ENCODE measurements at regions not wholly inside any gene's neighbourhood (a gene's known extent, or its start where the extent isn't known, plus 50 kb on each side); places are given as distances from the start of the nearest gene placed in this dataset.

- Histone ChIP-seq H3K4me3 (ENCODE audit: low read depth, low read length, poor library complexity, severe bottlenecking) (no peak overlapping the region), H3K4me2 (ENCODE audit: low read length) (no peak overlapping the region), H3K4me1 (ENCODE audit: insufficient read depth, low read length, poor library complexity, severe bottlenecking) (peaks cover 13% of the 10 kb centered on the region), H3K27ac (ENCODE audit: low read depth, low read length, poor library complexity, severe bottlenecking) (no peak overlapping the region), H3K36me3 (ENCODE audit: insufficient read depth, low read length) (peaks cover 6% of the 10 kb centered on the region; the same call in 1 of the 2 replicates), H3K9me3 (ENCODE audit: low read length) (no peaks in the 10 kb centered on the region), H3K9me2 (ENCODE audit: insufficient read depth, low read length) (no peaks in the 10 kb centered on the region), H2AFZ (ENCODE audit: low read length) (no peak overlapping the region), H3K79me2 (ENCODE audit: insufficient read depth, low read depth, low read length) (no peaks in the 10 kb centered on the region), H4K20me1 (ENCODE audit: insufficient read depth, low read length) (no peaks in the 10 kb centered on the region)
- BruUV-seq (replicated peaks) = no TSS peak
- ChIA-PET POLR2A (no interaction called here), CTCF (ENCODE audit: unreplicated experiment) (no interaction called here)
- intact Hi-C loops (cut with micrococcal nuclease; ENCODE audit: unreplicated experiment) = no loop called here
- DNase-seq (ENCODE audit: low spot score) = no peak
- TF ChIP-seq EZH2phosphoT487 (IDR thresholded peaks at IDR 0.05; ENCODE audit: borderline replicate concordance, low read depth, low read length) = no peak
- TF ChIP-seq, protein P1, sequence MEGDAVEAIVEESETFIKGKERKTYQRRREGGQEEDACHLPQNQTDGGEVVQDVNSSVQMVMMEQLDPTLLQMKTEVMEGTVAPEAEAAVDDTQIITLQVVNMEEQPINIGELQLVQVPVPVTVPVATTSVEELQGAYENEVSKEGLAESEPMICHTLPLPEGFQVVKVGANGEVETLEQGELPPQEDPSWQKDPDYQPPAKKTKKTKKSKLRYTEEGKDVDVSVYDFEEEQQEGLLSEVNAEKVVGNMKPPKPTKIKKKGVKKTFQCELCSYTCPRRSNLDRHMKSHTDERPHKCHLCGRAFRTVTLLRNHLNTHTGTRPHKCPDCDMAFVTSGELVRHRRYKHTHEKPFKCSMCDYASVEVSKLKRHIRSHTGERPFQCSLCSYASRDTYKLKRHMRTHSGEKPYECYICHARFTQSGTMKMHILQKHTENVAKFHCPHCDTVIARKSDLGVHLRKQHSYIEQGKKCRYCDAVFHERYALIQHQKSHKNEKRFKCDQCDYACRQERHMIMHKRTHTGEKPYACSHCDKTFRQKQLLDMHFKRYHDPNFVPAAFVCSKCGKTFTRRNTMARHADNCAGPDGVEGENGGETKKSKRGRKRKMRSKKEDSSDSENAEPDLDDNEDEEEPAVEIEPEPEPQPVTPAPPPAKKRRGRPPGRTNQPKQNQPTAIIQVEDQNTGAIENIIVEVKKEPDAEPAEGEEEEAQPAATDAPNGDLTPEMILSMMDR (conservative IDR thresholded peaks at IDR 0.05; ENCODE audit: low read length) = no peak
These were observed 119.0 kb downstream of the NCOR2 start for GRCh38 chr12:124448241-124448954.

GRCh38 chr12:124446364-124446763 is 121.0 kb downstream of the NCOR2 start:
- H3K9me2 ChIP-seq (ENCODE audit: insufficient read depth, low read length) = no peaks in the 10 kb centered on the region
- no peak overlapping the region for H3K4me2 ChIP-seq (ENCODE audit: low read length)
- no peaks in the 10 kb centered on the region for H3K79me2 ChIP-seq (ENCODE audit: insufficient read depth, low read depth, low read length)
- peaks cover 11% of the 10 kb centered on the region; the same call in 1 of the 2 replicates for H3K36me3 ChIP-seq (ENCODE audit: insufficient read depth, low read length)
- DNase-seq (ENCODE audit: low spot score) = no peak
- no peak overlapping the region for H3K4me3 ChIP-seq (ENCODE audit: low read depth, low read length, poor library complexity, severe bottlenecking)
- intact Hi-C loops (cut with micrococcal nuclease; ENCODE audit: unreplicated experiment) = no loop called here
- H3K27ac ChIP-seq (ENCODE audit: low read depth, low read length, poor library complexity, severe bottlenecking) = no peak overlapping the region
- TF ChIP-seq, protein P1 (conservative IDR thresholded peaks at IDR 0.05; ENCODE audit: low read length) = no peak
- TF ChIP-seq EZH2phosphoT487 (IDR thresholded peaks at IDR 0.05; ENCODE audit: borderline replicate concordance, low read depth, low read length) = no peak
- H4K20me1 ChIP-seq (ENCODE audit: insufficient read depth, low read length) = no peaks in the 10 kb centered on the region
- no peak overlapping the region for H2AFZ ChIP-seq (ENCODE audit: low read length)
- no TSS peak for BruUV-seq (replicated peaks)
- ChIA-PET CTCF (ENCODE audit: unreplicated experiment) (no interaction called here), POLR2A (no interaction called here)
- H3K9me3 ChIP-seq (ENCODE audit: low read length) = no peaks in the 10 kb centered on the region
- no peaks in the 10 kb centered on the region for H3K4me1 ChIP-seq (ENCODE audit: insufficient read depth, low read length, poor library complexity, severe bottlenecking)

DNA sequence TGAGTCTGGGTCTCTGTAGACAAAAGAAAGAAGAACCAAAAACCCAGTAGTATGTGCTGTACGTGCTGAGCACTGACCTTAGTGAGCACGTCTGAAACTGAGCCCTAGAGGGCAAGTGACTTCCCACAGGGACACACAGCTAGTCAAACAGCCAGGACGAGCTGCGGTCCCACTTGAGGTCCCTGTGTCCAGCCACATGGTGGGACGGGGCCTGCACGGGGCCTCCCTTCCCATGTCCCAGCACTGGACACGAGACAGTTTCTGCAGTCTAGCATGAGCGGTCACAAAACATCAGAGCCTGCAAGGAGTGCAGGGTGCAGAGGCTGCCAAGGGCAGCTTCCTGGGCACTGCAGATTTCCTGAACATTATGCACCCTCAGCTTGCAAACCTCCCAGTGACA is 121.6 kb downstream of the NCOR2 start:
- BruUV-seq (replicated peaks) = no TSS peak
- intact Hi-C loops (cut with micrococcal nuclease; ENCODE audit: unreplicated experiment) = no loop called here
- TF ChIP-seq EZH2phosphoT487 (IDR thresholded peaks at IDR 0.05; ENCODE audit: borderline replicate concordance, low read depth, low read length) = no peak
- TF ChIP-seq, protein P1 (conservative IDR thresholded peaks at IDR 0.05; ENCODE audit: low read length) = no peak

More for the DNA sequence above, 121.6 kb downstream of the NCOR2 start:
- no peak for DNase-seq (ENCODE audit: low spot score)
- no peak overlapping the region for H3K4me3 ChIP-seq (ENCODE audit: low read depth, low read length, poor library complexity, severe bottlenecking)
- ChIA-PET POLR2A (no interaction called here), CTCF (ENCODE audit: unreplicated experiment) (no interaction called here)
- H3K4me2 ChIP-seq (ENCODE audit: low read length) = no peak overlapping the region
- no peaks in the 10 kb centered on the region for H3K4me1 ChIP-seq (ENCODE audit: insufficient read depth, low read length, poor library complexity, severe bottlenecking)
- no peak overlapping the region for H2AFZ ChIP-seq (ENCODE audit: low read length)
- H3K79me2 ChIP-seq (ENCODE audit: insufficient read depth, low read depth, low read length) = no peaks in the 10 kb centered on the region
- no peaks in the 10 kb centered on the region for H3K9me2 ChIP-seq (ENCODE audit: insufficient read depth, low read length)
- no peaks in the 10 kb centered on the region for H4K20me1 ChIP-seq (ENCODE audit: insufficient read depth, low read length)
- H3K27ac ChIP-seq (ENCODE audit: low read depth, low read length, poor library complexity, severe bottlenecking) = no peak overlapping the region
- peaks cover 11% of the 10 kb centered on the region; the same call in 1 of the 2 replicates for H3K36me3 ChIP-seq (ENCODE audit: insufficient read depth, low read length)
- H3K9me3 ChIP-seq (ENCODE audit: low read length) = no peaks in the 10 kb centered on the region

All from OCI-LY7 (cell line).